ENCODE measurements at regions not wholly inside any gene's neighbourhood (a gene's known extent, or its start where the extent isn't known, plus 50 kb on each side); places are given as distances from the start of the nearest gene placed in this dataset.

- no peak for DNase-seq (ENCODE audit: low read depth in 2 of 2)
Observed at GRCh38 chr4:54992266-54992665, 133.1 kb downstream of the KDR start.

DNA sequence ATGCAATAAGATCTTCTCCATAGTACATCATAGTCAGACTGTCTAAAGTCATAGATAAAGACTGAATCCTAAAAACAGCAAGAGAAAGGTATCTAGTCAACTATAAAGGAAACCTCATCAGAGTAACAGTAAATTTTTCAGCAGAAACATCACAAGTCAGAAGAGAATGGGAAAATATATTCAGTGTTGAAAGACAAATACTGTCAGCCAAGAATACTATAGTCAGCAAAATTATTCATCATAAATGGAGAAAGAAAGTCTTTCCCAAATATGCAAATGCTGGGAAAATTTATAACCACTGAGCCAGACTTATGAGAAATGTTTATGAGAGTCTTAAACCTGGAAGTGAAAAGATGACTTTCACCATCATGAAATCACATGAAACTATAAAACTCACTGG, 136.7 kb downstream of the KDR start:
- DNase-seq (ENCODE audit: low read depth in 2 of 2) = no peak

- DNase-seq (ENCODE audit: low read depth in 2 of 2) = no peak
Observed at GRCh38 chr4:54986095-54986846, 139.1 kb downstream of the KDR start.

GRCh38 chr4:54976682-54977081, 148.7 kb downstream of the KDR start:
- DNase-seq (ENCODE audit: low read depth in 2 of 2) = no peak

GRCh38 chr4:54976031-54976430, 149.4 kb downstream of the KDR start:
- no peak for DNase-seq (ENCODE audit: low read depth in 2 of 2)

GRCh38 chr4:54973784-54974183, 151.6 kb downstream of the KDR start:
- DNase-seq (ENCODE audit: low read depth in 2 of 2) = no peak

- DNase-seq (ENCODE audit: low read depth in 2 of 2) = peak; percentile 66 to 69
Observed at GRCh38 chr4:54971474-54971950, 153.9 kb downstream of the KDR start.

GRCh38 chr4:54967289-54967688, 158.1 kb downstream of the KDR start:
- DNase-seq (ENCODE audit: low read depth in 2 of 2) = no peak

DNA sequence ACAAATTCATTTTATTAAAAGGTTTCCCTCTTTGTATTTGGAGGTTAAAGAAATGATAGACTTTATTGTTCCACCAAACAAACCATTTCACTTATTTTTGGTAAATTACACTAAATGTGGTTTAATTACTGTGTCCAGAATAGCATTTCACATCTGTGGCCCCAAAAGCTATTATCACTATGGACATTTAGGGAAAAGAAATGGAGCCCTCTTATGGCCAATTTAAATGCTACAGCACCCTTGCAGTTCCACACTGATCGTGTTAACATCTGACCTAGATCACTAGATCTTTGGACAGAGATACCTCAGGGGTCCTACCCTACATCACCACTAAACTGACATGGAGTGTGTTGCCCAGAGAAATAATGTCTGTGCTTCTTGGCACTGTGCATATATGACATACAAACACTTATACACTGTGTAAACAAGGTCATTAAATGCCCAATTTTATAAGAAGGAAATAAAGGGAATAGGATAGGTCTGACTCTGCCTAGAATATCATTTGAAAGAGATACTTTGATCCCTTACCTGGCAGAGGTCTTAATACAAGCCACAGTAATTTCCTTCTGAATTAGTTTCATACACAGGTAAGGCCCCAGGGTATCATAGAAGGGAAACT, 163.9 kb downstream of the KDR start:
- DNase-seq (ENCODE audit: low read depth in 2 of 2) = peak; percentile 61 to 66

GRCh38 chr4:54959651-54960116, 165.7 kb downstream of the KDR start:
- no peak for DNase-seq (ENCODE audit: low read depth in 2 of 2)

DNA sequence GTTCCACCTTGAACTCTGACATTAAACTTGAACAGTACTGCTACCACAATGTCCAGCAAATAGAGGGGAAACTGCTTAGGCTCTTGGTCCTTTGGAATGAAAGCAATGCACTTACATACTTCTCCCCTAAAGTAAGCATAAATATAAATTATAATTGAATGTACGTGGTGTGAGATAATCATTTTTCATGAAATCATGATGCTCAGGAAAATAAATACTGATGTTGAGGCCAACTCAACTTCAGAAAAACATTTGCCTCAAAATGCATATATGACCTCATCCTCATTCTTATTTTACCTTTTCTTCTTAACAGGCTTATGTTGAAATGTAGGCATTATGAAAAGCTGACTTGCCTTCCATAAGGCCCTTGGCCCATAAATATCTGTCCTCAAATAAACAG, 166.3 kb downstream of the KDR start:
- DNase-seq (ENCODE audit: low read depth in 2 of 2) = no peak

- no peak for DNase-seq (ENCODE audit: low read depth in 2 of 2)
Observed at GRCh38 chr4:54958236-54958635, 167.2 kb downstream of the KDR start.

DNA sequence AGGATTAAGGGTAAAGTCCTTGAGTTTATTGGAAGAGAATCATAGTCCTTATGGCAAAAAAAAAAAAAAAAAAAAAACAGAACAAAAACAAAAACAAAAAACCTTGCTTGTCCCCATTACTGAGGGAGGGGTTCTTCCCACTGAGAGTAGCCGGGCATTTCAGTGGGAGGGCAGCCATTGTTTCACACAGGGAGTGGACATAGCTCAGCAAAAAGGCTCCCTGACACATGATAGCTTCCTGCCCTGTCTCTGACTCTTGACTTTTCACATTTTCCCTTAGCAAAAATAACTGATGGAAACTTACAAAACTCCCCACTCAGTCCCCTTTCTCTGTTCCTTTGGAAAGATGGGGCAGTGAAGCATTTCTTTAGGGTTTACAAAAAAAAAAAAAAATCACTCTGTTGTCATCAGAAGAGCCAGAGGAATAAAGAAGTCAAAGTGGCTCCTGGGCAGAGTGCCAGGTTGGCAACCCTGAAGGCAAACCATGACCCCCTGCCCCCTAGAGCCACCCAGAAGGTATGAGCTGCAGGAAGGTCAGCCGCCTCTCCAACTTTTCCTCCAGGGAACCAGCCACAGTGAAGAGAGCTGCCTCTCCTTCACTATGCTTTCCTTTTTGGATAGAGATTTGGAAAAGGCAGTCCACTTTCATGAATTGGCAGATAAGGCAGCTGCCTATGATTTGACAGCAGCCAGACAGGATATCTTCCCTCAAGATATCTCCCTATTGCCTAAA, 170.6 kb downstream of the KDR start:
- DNase-seq (ENCODE audit: low read depth in 2 of 2) = peak; percentile 17 to 40

DNA sequence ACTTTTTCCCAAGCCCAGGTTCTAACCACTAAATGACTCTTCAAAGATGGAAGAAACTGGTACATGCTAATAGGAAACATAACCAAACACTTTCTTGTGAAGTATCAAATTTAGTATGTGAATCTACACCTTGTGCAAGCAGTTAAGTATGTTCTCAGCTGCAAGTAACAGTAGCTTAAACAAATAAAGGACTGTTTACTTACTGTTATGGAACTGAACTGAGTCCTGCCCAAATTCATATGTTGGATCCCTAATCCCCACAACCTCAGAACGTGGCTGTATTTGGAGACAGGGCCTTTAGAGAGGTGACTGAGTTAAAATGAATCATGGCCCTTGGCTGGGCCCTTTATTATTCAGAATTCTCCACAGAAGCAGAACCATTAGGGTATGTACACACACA, 178.7 kb downstream of the KDR start:
- DNase-seq (ENCODE audit: low read depth in 2 of 2) = no peak

DNA sequence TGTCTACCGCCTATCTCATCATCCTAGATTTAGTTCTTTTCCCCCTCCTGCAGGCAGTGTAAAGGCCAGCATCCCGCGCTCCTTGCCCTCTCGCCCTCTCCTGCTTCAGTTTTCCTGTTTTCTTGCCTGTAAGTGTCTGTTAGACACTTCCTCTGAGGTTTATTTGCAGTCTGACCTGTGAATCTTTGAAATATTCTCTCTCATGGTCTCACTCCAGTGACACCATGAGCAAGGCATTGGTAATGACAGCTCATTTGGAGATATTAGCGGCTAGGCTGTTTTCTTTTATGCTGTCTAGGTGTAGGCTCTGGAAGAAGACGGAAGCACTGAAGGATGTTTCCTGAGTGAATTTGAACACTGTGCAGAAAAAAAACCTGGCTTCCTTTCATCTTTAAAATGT, 179.6 kb downstream of the KDR start:
- peak in 1 of 2 donors; percentile 88 for DNase-seq (ENCODE audit: low read depth in 2 of 2)

GRCh38 chr4:54942721-54943120, 182.7 kb downstream of the KDR start:
- DNase-seq (ENCODE audit: low read depth in 2 of 2) = peak in 1 of 2 donors; percentile 96

DNA sequence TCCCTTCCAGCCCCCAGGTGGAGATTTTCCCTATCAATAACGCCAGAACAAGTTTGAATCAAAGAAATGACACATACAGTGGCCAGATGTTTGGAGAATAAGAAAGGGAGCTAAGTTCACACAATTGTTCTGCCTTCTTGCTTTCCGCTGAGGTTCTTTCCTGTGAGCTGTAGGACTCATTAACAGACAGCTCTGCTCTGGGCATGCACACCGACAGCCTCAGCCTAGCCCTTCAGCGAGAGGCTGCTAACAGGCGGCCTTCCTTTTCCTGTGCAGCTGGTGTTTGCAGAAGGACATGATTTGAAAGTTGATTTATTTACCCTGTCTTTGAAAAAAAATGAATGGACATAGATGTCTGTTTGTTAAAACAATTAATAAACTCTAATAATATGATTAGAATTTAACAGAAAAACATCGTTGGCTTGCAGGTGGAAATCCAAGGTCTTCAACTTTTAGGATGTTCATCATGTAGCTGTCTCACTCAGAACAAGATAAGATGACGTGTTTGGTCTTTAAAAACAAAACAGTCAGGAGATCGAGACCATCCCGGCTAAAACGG, 183.3 kb downstream of the KDR start:
- peak; percentile 59 to 99 for DNase-seq (ENCODE audit: low read depth in 2 of 2)

DNA sequence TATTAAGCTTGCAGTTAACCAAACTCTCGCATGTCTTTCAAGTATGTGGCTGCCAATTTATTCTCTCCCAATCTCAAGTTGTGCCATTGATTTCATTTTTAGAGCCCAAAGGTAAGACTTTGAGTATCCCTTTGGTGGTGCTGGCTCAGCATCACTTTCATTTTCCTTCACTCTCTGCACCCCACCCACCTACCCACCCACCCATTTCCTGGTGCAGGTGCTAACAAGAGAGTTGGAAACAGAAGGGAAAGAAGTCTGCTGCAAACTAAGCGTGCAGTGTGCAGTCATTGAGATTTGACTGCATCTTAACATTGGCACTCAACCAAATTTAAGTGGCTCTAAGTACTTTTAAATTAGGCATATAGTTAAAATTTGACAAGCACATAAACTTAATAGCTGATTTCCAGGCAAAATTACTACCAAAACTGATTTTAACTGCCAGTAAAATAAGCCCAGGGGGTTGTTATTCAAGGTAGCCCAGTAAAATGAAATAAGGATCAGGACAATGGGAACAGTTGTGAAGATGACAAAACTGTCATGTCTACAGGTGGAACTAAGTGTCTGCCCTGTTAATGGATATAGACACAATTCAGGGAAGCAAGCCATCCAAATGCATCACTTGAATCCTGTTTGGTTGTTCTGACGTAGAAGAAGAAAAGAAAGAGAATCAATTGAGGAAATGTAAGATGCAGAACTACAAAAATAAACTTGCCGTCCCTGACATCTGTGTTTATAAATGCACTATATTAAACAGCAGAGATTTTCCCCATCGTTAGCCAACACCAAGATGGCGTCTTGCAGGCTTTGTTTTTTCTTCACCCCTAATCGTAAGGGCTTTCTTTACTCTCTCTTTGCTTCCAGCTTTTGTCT, 184.2 kb downstream of the KDR start:
- peak in 1 of 2 donors; percentile 79 for DNase-seq (ENCODE audit: low read depth in 2 of 2)

DNA sequence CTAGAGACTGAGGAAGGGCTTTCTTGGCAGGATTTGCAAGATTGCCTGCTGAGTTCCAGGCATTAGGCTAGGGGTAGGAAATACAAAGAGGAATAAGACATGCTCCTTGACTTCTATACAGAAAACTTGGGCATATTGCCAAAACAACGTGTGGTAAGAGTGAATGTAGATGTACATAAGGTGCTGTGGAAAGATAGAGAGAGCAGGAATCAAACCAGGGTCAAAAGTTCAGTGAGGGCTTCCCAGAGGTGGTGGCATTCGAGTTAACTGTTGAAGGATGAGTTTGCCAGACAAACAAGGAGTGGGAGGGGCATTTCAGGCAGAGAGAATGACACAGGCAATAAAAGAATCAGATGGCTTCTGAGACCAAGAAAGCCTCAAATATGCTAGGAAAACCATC, 187.9 kb downstream of the KDR start:
- DNase-seq (ENCODE audit: low read depth in 2 of 2) = peak in 1 of 2 donors; percentile 23

DNA sequence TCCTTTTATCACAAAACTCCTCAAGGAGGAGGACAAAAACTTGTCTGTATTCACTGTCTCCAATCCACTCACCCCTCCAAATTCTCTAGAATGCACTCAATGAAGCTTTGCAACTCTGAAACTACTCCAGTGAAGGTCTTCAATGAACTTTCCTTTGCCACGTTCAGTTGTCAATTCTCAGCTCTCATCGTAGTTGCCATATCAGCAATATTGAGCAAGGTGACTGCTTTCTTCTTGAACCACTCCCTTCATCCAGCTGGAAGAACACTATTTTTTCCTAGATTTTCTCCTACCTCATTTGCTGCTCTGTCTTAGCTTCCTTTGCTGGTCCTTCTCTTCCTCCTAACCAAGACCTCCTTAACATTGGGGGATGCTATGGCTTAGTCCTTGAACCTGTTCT, 191.8 kb downstream of the KDR start:
- no peak for DNase-seq (ENCODE audit: low read depth in 2 of 2)

- peak; percentile 56 to 98 for DNase-seq (ENCODE audit: low read depth in 2 of 2)
Observed at GRCh38 chr4:54930226-54930625, 195.2 kb downstream of the KDR start.

Data from lung microvascular endothelial cell (primary cell).